GM19324 (cell line): ENCODE measurements at regions not wholly inside any gene's neighbourhood (a gene's known extent, or its start where the extent isn't known, plus 50 kb on each side); places are given as distances from the start of the nearest gene placed in this dataset.

Source experiments
- ATAC-seq: cut with Tn5 transposase; IDR thresholded peaks from one replicate; pipeline ENCODE4 v1.9.1; 2021; ENCODE audit warnings: mild to moderate bottlenecking, moderate library complexity; ENCODE audit not compliant: unreplicated experiment, low FRiP score

DNA sequence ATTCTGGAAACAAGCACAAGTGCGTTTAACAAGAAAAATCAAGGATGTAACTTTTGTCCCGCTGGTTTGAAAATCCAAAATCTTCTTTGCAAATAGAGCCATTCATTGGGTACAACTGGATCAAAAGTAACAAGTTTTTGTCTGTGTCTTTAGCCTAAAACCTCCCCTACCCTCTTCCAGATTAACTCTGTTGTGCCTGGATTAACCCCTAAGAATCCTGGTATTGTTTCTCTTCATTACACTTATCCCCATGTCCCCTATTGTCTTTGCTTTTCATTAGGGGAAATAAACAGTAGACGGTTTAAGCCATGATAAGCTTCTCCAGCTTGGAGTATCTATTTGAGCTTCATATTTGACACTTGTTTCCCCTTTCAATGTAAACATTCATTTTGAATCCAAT lies 242.1 kb upstream of the ARGLU1 start:
- ATAC-seq = no peak

GRCh38 chr13:106804991-106805390 lies 237.1 kb upstream of the ARGLU1 start:
- ATAC-seq = no peak

- ATAC-seq = no peak
Measured at GRCh38 chr13:106802917-106803316, 235.0 kb upstream of the ARGLU1 start.

DNA sequence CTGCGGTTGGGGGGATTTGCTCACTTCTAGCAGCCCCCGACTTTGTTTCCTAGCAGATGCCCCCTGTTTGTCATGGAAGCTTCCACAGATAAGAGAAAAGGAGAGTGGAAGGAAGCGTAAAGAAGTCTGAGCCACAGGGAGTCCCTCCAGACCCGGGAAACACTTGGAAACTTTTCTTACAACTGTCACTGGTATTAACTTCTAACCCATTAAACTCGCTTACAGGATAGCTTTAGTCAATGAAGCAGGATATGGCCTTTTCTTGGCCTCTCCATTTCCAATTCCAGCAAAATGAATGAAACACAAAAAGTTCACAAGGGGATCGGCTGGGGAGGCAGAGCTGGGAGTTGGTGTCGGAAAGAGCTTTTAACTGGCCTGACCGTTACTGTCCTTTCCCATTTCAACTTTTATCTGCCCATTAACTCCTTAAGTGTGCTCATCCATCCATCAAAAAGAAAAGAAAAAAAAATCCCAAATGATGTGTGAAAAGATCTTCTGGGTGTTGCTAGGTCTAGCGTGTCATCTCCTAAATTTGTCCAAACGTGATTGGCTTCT lies 231.9 kb upstream of the ARGLU1 start:
- ATAC-seq = no peak

DNA sequence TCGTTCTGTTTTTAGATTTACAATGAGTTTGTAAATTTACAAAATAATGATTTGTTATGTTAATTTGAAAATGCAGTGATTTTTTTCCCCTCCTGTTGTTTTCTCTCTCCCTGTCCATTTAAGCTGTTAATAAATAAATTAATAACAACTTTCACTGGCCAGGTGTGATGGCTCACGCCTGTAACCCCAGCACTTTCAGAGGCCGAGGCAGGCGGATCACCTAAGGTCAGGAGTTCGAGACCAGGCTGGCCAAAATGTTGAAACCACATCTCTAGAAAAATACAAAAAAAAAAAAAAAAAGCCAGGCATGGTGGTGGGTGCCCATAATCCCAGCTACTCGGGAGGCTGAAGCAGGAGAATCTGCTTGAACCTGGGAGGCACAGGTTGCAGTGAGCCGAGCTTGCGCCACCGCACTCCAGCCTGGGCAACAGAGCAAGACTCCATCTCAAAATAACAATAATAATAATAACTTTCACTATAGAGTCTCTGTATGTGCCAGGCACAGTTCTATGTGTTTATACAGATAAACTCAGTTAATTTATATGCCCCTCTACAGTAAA lies 229.2 kb upstream of the ARGLU1 start:
- ATAC-seq = no peak

GRCh38 chr13:106796280-106797047 lies 228.5 kb upstream of the ARGLU1 start:
- no peak for ATAC-seq

DNA sequence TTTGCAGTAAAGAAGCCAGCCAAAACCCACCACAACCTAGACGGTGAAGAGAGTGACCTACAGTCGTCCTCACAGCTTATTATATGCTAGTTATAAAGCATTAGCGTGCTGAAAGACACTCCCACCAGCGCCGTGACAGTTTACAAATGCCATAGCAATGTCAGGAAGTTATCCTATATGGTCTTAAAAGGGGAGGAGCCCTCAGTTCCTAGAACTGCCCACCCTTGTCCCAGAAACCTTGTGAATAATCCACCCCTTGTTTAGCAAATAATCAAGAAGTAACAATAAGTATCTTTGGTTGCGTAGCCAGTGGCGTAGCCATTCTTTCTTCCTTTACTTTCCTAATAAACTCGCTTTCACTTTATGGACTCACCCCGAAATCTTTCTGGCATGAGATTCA lies 227.9 kb upstream of the ARGLU1 start:
- no peak for ATAC-seq

DNA sequence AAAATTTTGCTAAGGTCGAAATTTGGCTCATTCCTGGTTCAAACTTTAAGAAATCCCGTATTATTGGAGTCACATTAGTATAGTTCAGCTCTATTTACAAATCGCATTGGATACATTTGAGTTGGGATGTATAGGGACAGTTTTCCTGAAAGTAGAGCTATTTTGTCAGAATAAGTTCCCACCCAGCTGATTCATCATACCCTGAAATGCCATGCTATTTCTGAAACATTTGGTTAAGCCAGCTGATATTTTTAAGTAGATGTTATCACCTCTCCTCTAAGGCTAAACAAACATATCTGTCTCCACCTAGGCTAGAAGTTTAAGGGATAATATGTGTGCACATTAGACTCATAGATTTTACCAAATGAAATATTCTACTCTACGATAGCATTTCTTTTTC lies 226.2 kb upstream of the ARGLU1 start:
- no peak for ATAC-seq

- no peak for ATAC-seq
Measured at GRCh38 chr13:106789911-106790310, 222.0 kb upstream of the ARGLU1 start.

DNA sequence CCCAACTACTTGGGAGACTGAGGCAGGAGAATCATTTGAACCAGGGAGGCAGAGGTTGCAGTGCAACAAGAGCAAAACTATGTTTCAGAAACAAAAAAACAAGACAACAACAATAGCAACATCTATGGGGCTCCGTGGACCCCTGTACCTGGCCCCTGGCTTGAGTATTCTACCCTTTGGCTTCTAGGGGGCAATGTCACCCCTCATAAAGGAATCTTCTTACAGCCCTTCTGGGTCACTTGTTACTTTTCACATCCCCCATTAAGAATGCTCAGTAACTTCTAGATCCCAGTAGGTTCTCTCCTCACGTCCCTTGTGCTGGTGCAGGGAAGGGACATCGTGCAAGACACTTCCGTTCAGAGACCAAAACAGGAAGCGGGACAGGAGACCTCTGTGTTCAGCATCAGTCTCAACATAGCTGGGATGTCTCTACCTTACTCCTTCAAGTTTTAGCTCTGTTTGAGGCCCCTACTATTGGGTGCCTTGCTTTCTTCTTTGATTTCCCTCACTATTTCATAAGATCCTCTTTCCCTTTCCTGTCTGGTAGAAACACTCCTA lies 218.1 kb upstream of the ARGLU1 start:
- ATAC-seq = no peak

GRCh38 chr13:106774621-106775020 lies 206.7 kb upstream of the ARGLU1 start:
- ATAC-seq = no peak

GRCh38 chr13:106772006-106772601 lies 204.2 kb upstream of the ARGLU1 start:
- no peak for ATAC-seq

DNA sequence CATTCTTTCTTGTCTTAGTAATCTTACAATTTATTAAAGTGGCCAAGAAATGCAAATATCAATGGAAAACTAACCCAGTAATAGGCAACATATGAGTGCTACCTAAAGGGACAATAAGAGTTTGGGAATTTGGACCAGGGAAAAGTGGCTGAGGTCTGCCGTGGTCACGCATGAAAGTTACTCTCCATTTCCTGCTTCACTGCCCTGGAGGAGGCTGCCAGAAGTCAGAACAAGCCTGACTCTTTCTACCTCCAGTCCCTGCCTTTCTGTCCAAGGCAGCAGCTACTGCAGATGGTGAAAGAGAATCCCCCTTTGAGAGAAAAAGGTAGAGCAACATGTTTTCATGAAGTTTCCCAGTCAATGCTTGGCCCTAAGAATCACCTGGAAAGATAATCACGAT lies 201.1 kb upstream of the ARGLU1 start:
- ATAC-seq = no peak

DNA sequence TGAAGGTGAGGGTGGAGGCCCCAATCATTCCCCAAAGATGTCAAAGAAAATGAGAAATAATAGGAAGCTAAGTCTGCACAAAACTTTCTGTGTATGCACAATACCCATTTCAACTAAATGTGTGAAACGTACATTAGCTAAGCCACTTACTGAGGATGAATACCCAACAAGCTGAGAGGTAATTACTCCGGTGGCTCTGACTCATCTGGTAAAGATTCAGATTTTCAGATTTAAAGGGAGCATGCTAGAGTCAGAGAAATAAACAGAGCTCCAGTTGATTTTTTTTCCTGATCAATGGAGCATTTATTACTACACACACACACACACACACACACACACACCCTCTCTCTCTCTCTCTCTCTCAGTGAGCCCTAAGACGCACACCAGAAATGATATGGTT lies 194.8 kb upstream of the ARGLU1 start:
- no peak for ATAC-seq

DNA sequence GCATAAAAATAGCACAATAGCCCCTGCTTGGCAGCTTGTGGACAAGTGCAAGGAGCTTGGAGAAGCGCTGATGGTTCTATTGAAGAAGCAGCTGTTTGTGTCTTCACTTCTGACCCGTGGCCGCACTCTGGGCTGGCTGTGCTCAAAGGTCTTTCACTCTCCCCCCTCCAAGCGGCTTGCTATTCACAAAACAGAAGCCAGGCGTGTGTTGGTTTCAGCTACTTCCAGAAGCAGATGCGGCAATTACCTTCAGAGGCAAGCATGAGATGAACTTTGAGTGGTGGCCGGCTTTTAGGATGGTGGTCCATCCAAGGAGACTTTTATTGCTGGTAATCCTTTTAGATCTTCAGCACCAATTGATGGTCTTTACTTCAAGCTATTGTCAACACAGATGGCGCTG lies 188.5 kb upstream of the ARGLU1 start:
- ATAC-seq = no peak

DNA sequence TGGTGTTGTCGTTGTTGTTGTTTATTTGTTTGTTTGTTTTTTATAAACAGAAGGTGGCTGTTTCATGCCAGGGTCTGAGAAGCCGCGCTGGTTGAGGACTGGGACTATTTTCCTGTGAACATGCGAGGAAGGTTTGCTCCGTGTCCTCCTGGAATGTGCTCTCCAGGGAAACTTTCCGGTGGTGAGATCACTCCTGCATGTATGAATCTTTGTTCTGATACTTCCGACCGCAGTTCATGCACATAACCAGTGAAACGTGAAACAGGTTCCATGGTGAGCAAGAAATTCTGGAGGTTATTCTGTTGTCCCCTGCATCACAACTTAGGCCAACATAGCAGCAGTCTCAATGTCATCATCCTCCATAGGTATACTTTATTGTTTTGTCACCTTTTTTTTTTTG lies 187.6 kb upstream of the ARGLU1 start:
- no peak for ATAC-seq

DNA sequence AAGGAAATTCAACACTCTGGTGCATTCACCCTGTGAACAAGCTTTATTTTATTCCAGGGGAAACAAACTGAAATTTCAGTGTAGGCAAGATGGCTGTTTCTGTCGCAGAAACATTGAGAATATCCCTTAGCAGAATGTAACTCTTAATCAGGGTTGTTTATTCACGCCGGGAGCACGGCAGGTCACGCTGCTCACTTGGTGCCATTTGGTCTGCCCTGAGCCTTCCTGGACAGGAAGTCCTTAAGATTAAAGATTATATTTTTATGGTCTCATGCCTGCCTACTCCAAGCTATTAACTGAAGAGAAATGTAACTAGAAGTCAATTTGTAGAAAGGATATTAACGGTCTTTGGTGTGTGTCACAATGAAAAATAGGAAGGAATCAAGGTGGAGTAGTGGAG lies 185.3 kb upstream of the ARGLU1 start:
- no peak for ATAC-seq

DNA sequence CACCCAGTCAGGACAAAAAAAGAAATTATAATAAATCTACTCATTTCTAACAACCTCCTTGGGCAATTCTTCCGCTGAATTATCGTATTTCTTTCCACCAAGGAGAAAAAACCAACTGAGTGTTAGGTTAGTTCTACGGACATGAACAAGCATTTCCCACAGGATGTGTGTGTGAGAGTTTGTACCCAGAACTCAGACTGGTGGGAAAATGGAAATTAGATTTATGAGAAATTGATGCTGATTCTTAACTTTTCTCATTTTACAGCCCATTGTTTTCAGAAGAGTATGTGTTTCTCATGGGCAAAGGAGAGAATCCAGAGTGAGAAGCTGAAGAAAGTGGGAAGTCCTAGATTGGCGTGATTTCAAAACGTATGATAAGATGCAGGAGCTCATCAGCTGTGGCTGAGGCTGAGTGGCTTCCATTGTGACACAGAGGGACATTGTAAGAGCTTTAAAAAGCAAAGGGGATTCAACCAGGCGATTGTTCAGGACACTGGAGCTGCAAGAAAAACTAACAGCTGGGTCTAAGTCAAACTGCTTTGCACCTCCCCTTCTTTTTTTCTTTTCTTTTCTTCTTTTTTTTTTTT lies 184.7 kb upstream of the ARGLU1 start:
- no peak for ATAC-seq

DNA sequence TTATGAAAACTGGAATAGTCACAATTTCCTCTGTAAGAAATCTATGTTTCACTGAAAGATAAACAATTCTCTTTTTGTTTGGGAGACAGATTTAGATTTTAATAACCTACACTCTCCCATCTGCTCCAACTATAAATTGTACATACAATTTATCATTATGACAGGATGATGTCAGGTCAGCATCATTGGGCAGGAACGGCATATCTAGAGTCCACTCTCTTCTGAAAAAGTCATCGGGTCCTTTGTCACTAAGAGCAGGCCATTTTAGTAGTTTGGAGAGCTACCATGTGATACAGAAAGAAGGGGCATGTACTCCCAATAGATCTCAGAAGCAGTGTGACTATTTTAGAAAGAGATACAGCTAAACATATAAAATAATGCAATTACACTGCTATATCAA lies 180.8 kb upstream of the ARGLU1 start:
- ATAC-seq = no peak

DNA sequence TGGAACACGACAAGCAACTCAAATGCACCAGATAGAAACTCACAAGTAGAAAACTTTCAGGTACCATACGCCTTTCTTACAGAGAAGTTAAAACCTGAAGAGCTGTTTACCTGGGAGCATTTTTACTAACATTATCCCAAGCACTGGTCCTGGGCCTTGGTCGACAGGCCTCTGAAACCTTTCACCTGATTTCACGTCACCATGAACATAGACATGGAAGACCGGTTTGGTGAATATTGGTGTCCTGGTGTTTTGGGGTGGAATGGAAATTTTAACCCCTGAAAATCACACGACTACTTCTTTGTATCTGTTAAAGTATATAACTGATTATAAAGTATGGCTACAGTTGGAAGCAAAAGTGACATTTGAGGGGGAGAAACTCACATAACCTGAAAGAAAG lies 176.6 kb upstream of the ARGLU1 start:
- no peak for ATAC-seq

- no peak for ATAC-seq
Measured at GRCh38 chr13:106738186-106738678, 170.3 kb upstream of the ARGLU1 start.
